Sigmoid colon (tissue), 4 donors: ENCODE measurements at regions not wholly inside any gene's neighbourhood (a gene's known extent, or its start where the extent isn't known, plus 50 kb on each side); places are given as distances from the start of the nearest gene placed in this dataset.

Source experiments
- CTCF ChIP-seq, 4 experiments: fragments of 450-650 bp in 3 of 4; fragments of 200-600 bp in 1 of 4; IDR thresholded peaks; one replicate each; pipeline ENCODE4 v1.5.1; 2016 to 2019; ENCODE audit warnings: antibody characterized with exemption in 4 of 4, mild to moderate bottlenecking in 3 of 4, moderate library complexity in 2 of 4
- EP300 ChIP-seq, 4 donors: sonication (generic); formaldehyde crosslinking; IDR thresholded peaks; one replicate each; pipeline ENCODE4 v1.6.1; 2017; ENCODE audit warnings: antibody characterized with exemption in 4 of 4
- POLR2A ChIP-seq, 2 donors: fragments of 450-650 bp; IDR thresholded peaks; one replicate each; pipeline ENCODE4 v1.6.1; 2016; ENCODE audit warnings: antibody characterized with exemption in 2 of 2, mild to moderate bottlenecking in 2 of 2, moderate library complexity in 2 of 2
- POLR2AphosphoS5 ChIP-seq, 4 donors: sonication (generic); formaldehyde crosslinking; IDR thresholded peaks; one replicate each; pipeline ENCODE4 v1.6.1; 2017; ENCODE audit warnings: antibody characterized with exemption in 4 of 4

- TF ChIP-seq POLR2AphosphoS5 (IDR thresholded peaks at IDR 0.05): no peak
- TF ChIP-seq CTCF (IDR thresholded peaks at IDR 0.05): no peak
- TF ChIP-seq POLR2A (IDR thresholded peaks at IDR 0.05): no peak
- no peak for TF ChIP-seq EP300 (IDR thresholded peaks at IDR 0.05)
Measured at GRCh38 chr12:107583551-107583950, 102.0 kb upstream of the PWP1 start.
